ENCODE measurements at regions not wholly inside any gene's neighbourhood (a gene's known extent, or its start where the extent isn't known, plus 50 kb on each side); places are given as distances from the start of the nearest gene placed in this dataset.

- TF ChIP-seq CTCF (IDR thresholded peaks at IDR 0.05; ENCODE audit: insufficient read depth, low read length, poor library complexity, severe bottlenecking) = no peak
- no peak for TF ChIP-seq EZH2phosphoT487 (conservative IDR thresholded peaks at IDR 0.05; ENCODE audit: low read length)
Measured at GRCh38 chr2:118464546-118465265, 376.4 kb downstream of the INSIG2 start.

Measured in SU-DHL-6 (cell line).